T-cell (primary cell): ENCODE measurements at regions not wholly inside any gene's neighbourhood (a gene's known extent, or its start where the extent isn't known, plus 50 kb on each side); places are given as distances from the start of the nearest gene placed in this dataset.

Experiments used
- ATAC-seq, 4 experiments: fragments of 200-7000 bp in 3 of 4; fragments of 150-1000 bp in 1 of 4; cut with Tn5 transposase; replicated peaks in 1 of 4; 1 replicate in 3 of 4; 2 replicates in 1 of 4; pipeline ENCODE4 v1.10.0; 2021; ENCODE audit warnings: moderate library complexity in 3 of 4, mild to moderate bottlenecking in 2 of 4, moderate number of reproducible peaks in 1 of 4
- CTCF ChIA-PET, 2 donors: fragments of 300-600 bp; sonication (Branson Sonifier 250); formaldehyde crosslinking; loops; one replicate each; lab custom pipeline; 2022; ENCODE audit warnings: antibody characterized with exemption in 2 of 2; lab: Charles Lee
- POLR2A ChIA-PET, 2 donors: fragments of 300-600 bp; sonication (Branson Sonifier 250); formaldehyde crosslinking; loops; one replicate each; lab custom pipeline; 2022; ENCODE audit warnings: antibody characterized with exemption in 2 of 2; lab: Charles Lee
- DNase-seq, 35 experiments: peaks; one replicate each; pipeline versions ENCODE4 v3.0.0 to v3.0.0-alpha.2; 2013 to 2023
- H3K27ac ChIP-seq: one replicate; pipeline ENCODE4 v1.5.1; 2013; ENCODE audit warnings: low read length
- H3K27me3 ChIP-seq, 2 experiments: replicated peaks in 1 of 2; 1 replicate in 1 of 2; 2 replicates in 1 of 2; pipeline versions ENCODE4 v1.6.1 to v1.7.0; 2013; ENCODE audit warnings: low read length in 1 of 2, mixed read lengths in 1 of 2; ENCODE audit not compliant: control insufficient read depth in 2 of 2, insufficient read depth in 2 of 2; ENCODE audit errors: extremely low read depth in 1 of 2
- H3K36me3 ChIP-seq, 2 donors: 1 replicate in 1 of 2; 2 replicates in 1 of 2; pipeline versions ENCODE4 v1.6.1 to v1.7.0; 2013; ENCODE audit warnings: low read length in 1 of 2; ENCODE audit not compliant: control insufficient read depth in 2 of 2, insufficient read depth in 1 of 2; ENCODE audit errors: extremely low read depth in 1 of 2
- H3K4me1 ChIP-seq, 2 experiments: 1 replicate in 1 of 2; 2 replicates in 1 of 2; pipeline versions ENCODE4 v1.6.1 to v1.7.0; 2013; ENCODE audit warnings: low read length in 2 of 2, mixed read lengths in 1 of 2; ENCODE audit not compliant: insufficient read depth in 2 of 2, control insufficient read depth in 1 of 2; ENCODE audit errors: extremely low read depth in 1 of 2
- H3K4me3 ChIP-seq, 2 donors: 1 replicate in 1 of 2; 2 replicates in 1 of 2; pipeline versions ENCODE4 v1.5.1 to v1.7.0; 2013; ENCODE audit warnings: mild to moderate bottlenecking in 2 of 2, low read length in 1 of 2, moderate library complexity in 1 of 2; ENCODE audit not compliant: control insufficient read depth in 1 of 2; ENCODE audit errors: extremely low read depth in 1 of 2
- H3K9me3 ChIP-seq: 2 replicates; pipeline ENCODE4 v1.7.0; 2013
- H3K27ac Mint-ChIP-seq, 2 donors: one replicate each; pipeline ENCODE4 v1.8.0; 2020 to 2021; ENCODE audit warnings: mild to moderate bottlenecking in 2 of 2, mixed read lengths in 2 of 2
- H3K27me3 Mint-ChIP-seq, 2 donors: one replicate each; pipeline ENCODE4 v1.8.0; 2021 to 2022; ENCODE audit warnings: mixed read lengths in 2 of 2
- H3K36me3 Mint-ChIP-seq: one replicate; pipeline ENCODE4 v1.8.0; 2021; ENCODE audit warnings: mixed read lengths
- H3K4me1 Mint-ChIP-seq, 3 donors: one replicate each; pipeline ENCODE4 v1.8.0; 2020 to 2022; ENCODE audit warnings: mixed read lengths in 3 of 3, mild to moderate bottlenecking in 1 of 3
- H3K4me3 Mint-ChIP-seq, 3 donors: one replicate each; pipeline ENCODE4 v1.8.0; 2020 to 2022; ENCODE audit warnings: mild to moderate bottlenecking in 3 of 3, mixed read lengths in 3 of 3, moderate library complexity in 3 of 3
- H3K9me3 Mint-ChIP-seq, 3 donors: one replicate each; pipeline ENCODE4 v1.8.0; 2020 to 2022; ENCODE audit warnings: mixed read lengths in 3 of 3
- WGBS: methylation state at CpG from one replicate; pipeline ENCODE4 v1.1.5; 2013; ENCODE audit warnings: missing lambda C conversion rate; ENCODE audit not compliant: insufficient coverage; 5-methylcytosine and 5-hydroxymethylcytosine counted together

DNA sequence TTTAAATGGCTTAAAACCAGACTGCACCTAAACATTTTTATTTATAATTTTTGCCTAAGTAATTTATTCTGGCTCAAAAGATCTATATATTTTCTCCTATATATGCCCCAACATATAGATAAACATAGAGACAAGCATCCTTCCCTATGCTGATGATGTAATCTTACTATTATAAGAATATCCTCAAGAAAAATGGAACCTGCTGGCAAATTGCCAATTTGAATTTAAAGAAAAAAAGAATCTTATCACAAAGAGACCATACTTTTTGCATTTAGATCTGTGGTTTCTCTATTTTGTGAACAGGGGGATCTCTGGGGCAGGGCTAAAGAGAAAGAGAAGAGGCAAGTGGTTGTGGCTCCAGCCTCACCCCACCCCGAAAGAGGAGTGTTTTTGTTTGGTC lies 107.2 kb upstream of the CMC1 start:
- H3K27ac Mint-ChIP-seq, result no peak overlapping the region
- CTCF ChIA-PET, result no interaction called here
- DNase-seq (no peak), ATAC-seq (no peak)
- peaks cover 0 to 1% of the 10 kb centered on the region in 2 donors for H3K27me3 Mint-ChIP-seq
- WGBS, result no CpG with 5 or more reads among the region's 1 CpG
- H3K4me1 Mint-ChIP-seq, result no peaks in the 10 kb centered on the region
- no peaks in the 10 kb centered on the region for H3K9me3 ChIP-seq
- no peak overlapping the region for H3K4me3 Mint-ChIP-seq
- POLR2A ChIA-PET, result no interaction called here
- H3K36me3 ChIP-seq, result no peaks in the 10 kb centered on the region
- no peaks in the 10 kb centered on the region for H3K27me3 ChIP-seq
- no peak overlapping the region for H3K4me3 ChIP-seq
- no peaks in the 10 kb centered on the region for H3K9me3 Mint-ChIP-seq
- H3K27ac ChIP-seq, result no peak overlapping the region
- H3K4me1 ChIP-seq, result no peaks in the 10 kb centered on the region
- H3K36me3 Mint-ChIP-seq, result no peaks in the 10 kb centered on the region

DNA sequence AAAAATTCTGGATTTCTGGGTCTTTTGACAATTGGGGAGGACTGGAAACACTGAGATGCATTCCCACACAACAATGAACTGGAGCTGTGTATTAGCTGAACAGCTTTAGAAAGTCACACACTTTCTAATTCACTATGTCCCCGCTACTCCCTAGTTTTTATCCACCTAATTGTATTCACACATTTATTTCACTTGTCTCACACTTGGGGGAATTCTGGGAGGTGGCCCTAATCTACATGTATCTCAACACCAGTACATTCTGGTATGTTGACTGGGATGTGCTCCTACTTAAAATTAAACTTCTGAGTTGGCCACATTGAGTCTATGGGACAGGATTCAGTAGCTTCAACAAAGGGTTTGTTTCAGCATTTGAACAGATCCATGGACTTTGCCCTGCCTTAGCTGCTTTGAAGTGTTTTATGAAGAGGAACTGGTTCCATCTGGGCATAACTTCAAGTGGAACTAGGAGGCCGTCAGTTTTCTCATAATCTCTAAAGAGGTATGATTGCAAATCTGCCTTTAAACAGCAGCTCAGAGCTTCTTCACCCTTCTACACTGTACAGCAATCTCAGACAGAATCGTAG lies 106.5 kb upstream of the CMC1 start:
- POLR2A ChIA-PET, result no interaction called here
- 60% methylated on average over 1 of the region's 3 CpGs for WGBS

DNA sequence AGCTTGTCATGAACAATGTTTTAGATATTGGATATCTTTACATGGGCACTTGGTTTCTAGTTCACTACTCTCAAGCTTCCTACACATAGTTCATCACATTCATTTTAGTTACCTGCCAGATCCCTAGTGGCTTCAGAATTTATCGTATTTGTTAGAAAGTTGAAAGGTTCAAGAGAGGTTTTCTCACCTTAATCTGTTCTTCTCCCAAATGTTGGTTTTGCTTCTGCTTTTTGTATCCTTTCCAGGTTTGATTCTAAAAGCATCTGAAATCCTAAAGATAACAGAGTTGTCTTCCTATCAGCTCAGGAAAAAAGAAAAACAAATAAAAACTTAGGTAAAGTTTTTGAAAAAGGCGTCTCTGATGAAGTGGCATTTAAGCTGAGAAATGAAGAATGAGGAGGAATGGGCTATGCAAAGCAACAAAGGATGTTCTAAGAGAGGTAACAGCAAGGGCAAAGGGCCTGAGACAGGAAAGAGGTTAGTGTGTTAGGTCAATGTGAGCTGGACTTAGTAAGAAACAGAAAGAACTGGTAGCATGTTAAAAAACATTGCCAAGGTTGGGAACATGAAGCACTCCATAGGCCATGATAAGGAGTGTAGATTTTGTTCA lies 104.7 kb upstream of the CMC1 start:
- H3K27me3 ChIP-seq, result no peaks in the 10 kb centered on the region
- ChIA-PET CTCF (interaction anchor here in 1 of 2 donors (0.9 kb wide), 1 partner anchor 15 kb away, joined by 3 read pairs; no protein-coding TSS in a partner anchor), POLR2A (no interaction called here)
- H3K4me3 Mint-ChIP-seq, result no peak overlapping the region
- DNase-seq (no peak), ATAC-seq (no peak)
- no peak overlapping the region for H3K4me3 ChIP-seq
- no peaks in the 10 kb centered on the region for H3K9me3 ChIP-seq
- no peaks in the 10 kb centered on the region for H3K4me1 ChIP-seq
- no peak overlapping the region for H3K27ac Mint-ChIP-seq
- peaks cover 0 to 1% of the 10 kb centered on the region in 2 donors for H3K27me3 Mint-ChIP-seq
- no peaks in the 10 kb centered on the region for H3K36me3 Mint-ChIP-seq
- H3K27ac ChIP-seq, result no peak overlapping the region
- no peaks in the 10 kb centered on the region for H3K4me1 Mint-ChIP-seq
- no peaks in the 10 kb centered on the region for H3K36me3 ChIP-seq
- H3K9me3 Mint-ChIP-seq, result no peaks in the 10 kb centered on the region
- 77% methylated on average over 1 of the region's 2 CpGs for WGBS

More for the DNA sequence above, 106.5 kb upstream of the CMC1 start:
- CTCF ChIA-PET, result no interaction called here
- Histone ChIP-seq H3K36me3 (no peaks in the 10 kb centered on the region), H3K27ac (no peak overlapping the region), H3K4me1 (no peaks in the 10 kb centered on the region), H3K27me3 (no peaks in the 10 kb centered on the region), H3K4me3 (no peak overlapping the region), H3K9me3 (no peaks in the 10 kb centered on the region)
- no peak overlapping the region for H3K27ac Mint-ChIP-seq
- no peaks in the 10 kb centered on the region for H3K9me3 Mint-ChIP-seq
- H3K36me3 Mint-ChIP-seq, result no peaks in the 10 kb centered on the region
- DNase-seq, result no peak
- ATAC-seq, result no peak
- no peaks in the 10 kb centered on the region for H3K4me1 Mint-ChIP-seq
- peaks cover 0 to 1% of the 10 kb centered on the region in 2 donors for H3K27me3 Mint-ChIP-seq
- H3K4me3 Mint-ChIP-seq, result no peak overlapping the region

GRCh38 chr3:28138043-28138610 lies 103.3 kb upstream of the CMC1 start:
- peaks cover 0 to 1% of the 10 kb centered on the region in 2 donors for H3K27me3 Mint-ChIP-seq
- 100% methylated on average over 3 of the region's 6 CpGs for WGBS

GRCh38 chr3:28139288-28139687 lies 102.1 kb upstream of the CMC1 start:
- no peaks in the 10 kb centered on the region for H3K4me1 ChIP-seq
- H3K9me3 ChIP-seq, result no peaks in the 10 kb centered on the region
- ChIA-PET CTCF (no interaction called here), POLR2A (no interaction called here)
- WGBS, result 81% methylated on average over 3 of the region's 4 CpGs
- Mint-ChIP-seq H3K27me3 (peaks cover 0 to 1% of the 10 kb centered on the region in 2 donors), H3K4me1 (peaks cover 0 to 5% (median 4%) of the 10 kb centered on the region in 3 donors), H3K9me3 (no peaks in the 10 kb centered on the region), H3K27ac (no peak overlapping the region), H3K36me3 (no peaks in the 10 kb centered on the region), H3K4me3 (no peak overlapping the region)
- DNase-seq (no peak), ATAC-seq (no peak)
- H3K27ac ChIP-seq, result no peak overlapping the region
- no peaks in the 10 kb centered on the region for H3K27me3 ChIP-seq
- no peak overlapping the region for H3K4me3 ChIP-seq
- no peaks in the 10 kb centered on the region for H3K36me3 ChIP-seq

More at GRCh38 chr3:28138043-28138610, 103.3 kb upstream of the CMC1 start:
- Histone ChIP-seq H3K4me3 (no peak overlapping the region), H3K4me1 (no peaks in the 10 kb centered on the region), H3K36me3 (no peaks in the 10 kb centered on the region), H3K27ac (no peak overlapping the region), H3K9me3 (no peaks in the 10 kb centered on the region), H3K27me3 (no peaks in the 10 kb centered on the region)
- no peaks in the 10 kb centered on the region for H3K9me3 Mint-ChIP-seq
- ATAC-seq (no peak), DNase-seq (no peak)
- H3K4me3 Mint-ChIP-seq, result no peak overlapping the region
- CTCF ChIA-PET, result no interaction called here
- H3K4me1 Mint-ChIP-seq, result peaks cover 0 to 5% (median 4%) of the 10 kb centered on the region in 3 donors
- H3K36me3 Mint-ChIP-seq, result no peaks in the 10 kb centered on the region
- POLR2A ChIA-PET, result interaction anchor here in 1 of 2 donors (0.6 kb wide), 1 partner anchor 120 kb away, joined by 4 read pairs; no protein-coding TSS in a partner anchor
- H3K27ac Mint-ChIP-seq, result no peak overlapping the region

DNA sequence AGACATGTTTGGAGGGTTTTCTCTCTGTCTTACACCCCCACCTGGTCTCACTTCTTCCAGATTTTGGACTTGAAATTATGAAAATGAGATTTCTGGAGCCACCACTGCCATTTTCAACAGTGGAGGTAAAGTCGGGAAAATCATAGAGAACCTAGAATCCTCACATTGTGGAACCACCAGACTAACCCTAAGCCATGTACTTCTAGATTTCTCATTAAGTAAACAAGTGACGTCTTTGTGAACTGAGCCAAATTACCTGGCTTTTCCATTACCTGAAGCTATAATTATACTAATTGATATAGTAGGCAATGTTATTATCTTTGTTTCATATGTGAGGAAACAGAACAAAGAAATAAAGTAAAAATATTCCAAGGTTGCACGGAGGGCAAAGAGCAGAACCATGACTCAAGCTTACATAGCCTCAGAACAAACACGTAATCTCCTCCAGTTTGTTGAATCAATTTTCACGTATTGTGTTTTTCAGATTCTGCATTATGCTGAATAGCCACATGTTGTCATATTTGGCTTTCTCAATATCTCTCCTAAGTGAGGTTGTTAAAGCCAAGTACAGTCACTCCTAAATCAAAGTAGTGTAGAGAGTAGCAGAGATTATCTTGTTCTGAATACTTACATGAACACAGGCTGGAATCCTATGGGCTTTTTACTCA lies 101.3 kb upstream of the CMC1 start:
- no peak overlapping the region for H3K4me3 ChIP-seq
- Mint-ChIP-seq H3K9me3 (no peaks in the 10 kb centered on the region), H3K27me3 (peaks cover 0 to 1% of the 10 kb centered on the region in 2 donors), H3K36me3 (no peaks in the 10 kb centered on the region), H3K4me3 (no peak overlapping the region), H3K27ac (no peak overlapping the region), H3K4me1 (peaks cover 0 to 5% (median 4%) of the 10 kb centered on the region in 3 donors)
- WGBS, result no CpG with 5 or more reads among the region's 5 CpGs
- no peaks in the 10 kb centered on the region for H3K4me1 ChIP-seq
- no peak overlapping the region for H3K27ac ChIP-seq
- ATAC-seq, result no peak
- no peaks in the 10 kb centered on the region for H3K36me3 ChIP-seq
- DNase-seq, result no peak
- H3K27me3 ChIP-seq, result no peaks in the 10 kb centered on the region
- ChIA-PET CTCF (interaction anchor here in 1 of 2 donors (0.5 kb wide), 1 partner anchor 500 kb away, joined by 3 read pairs; no protein-coding TSS in a partner anchor), POLR2A (no interaction called here)
- H3K9me3 ChIP-seq, result no peaks in the 10 kb centered on the region
